Body of pancreas (tissue), 4 donors: ENCODE measurements at regions not wholly inside any gene's neighbourhood (a gene's known extent, or its start where the extent isn't known, plus 50 kb on each side); places are given as distances from the start of the nearest gene placed in this dataset.

Source experiments
- ATAC-seq: fragments of 150-250 bp; one replicate; pipeline ENCODE4 v1.9.1; 2016
- DNase-seq, 4 donors: peaks; one replicate each; pipeline ENCODE4 v3.0.0-alpha.2; 2019
- H3K27ac ChIP-seq, 4 donors: fragments of 200-600 bp; sonication (generic); 1 replicate in 3 of 4; 2 replicates in 1 of 4; pipeline versions ENCODE4 v1.5.1 to v1.6.1; 2016 to 2019; ENCODE audit warnings: mild to moderate bottlenecking in 1 of 4, mixed read lengths in 1 of 4, moderate library complexity in 1 of 4
- H3K27me3 ChIP-seq, 2 donors: fragments of 200-600 bp; sonication (generic); one replicate each; pipeline ENCODE4 v1.6.0; 2016; ENCODE audit warnings: mild to moderate bottlenecking in 1 of 2
- H3K36me3 ChIP-seq, 2 donors: fragments of 200-600 bp; sonication (generic); replicated peaks in 1 of 2; 2 replicates each; pipeline ENCODE4 v1.5.1; 2016; ENCODE audit warnings: low read depth in 2 of 2; ENCODE audit not compliant: insufficient read depth in 1 of 2
- H3K4me1 ChIP-seq: fragments of 200-600 bp; sonication (generic); one replicate; pipeline ENCODE4 v1.6.0; 2016
- H3K4me3 ChIP-seq, 2 donors: fragments of 200-600 bp; sonication (generic); 1 replicate in 1 of 2; 2 replicates in 1 of 2; pipeline ENCODE4 v1.5.1; 2016 to 2019
- H3K9me3 ChIP-seq, 3 donors: fragments of 200-600 bp; sonication (generic); 1 replicate in 2 of 3; 2 replicates in 1 of 3; pipeline ENCODE4 v1.5.1; 2016
- CTCF ChIP-seq, 7 experiments: fragments of 450-650 bp in 4 of 7; fragments of 200-600 bp in 3 of 7; sonication (generic) in 3 of 7; IDR thresholded peaks; one replicate each; pipeline ENCODE4 v1.5.1; 2016 to 2019; ENCODE audit warnings: antibody characterized with exemption in 7 of 7
- POLR2A ChIP-seq, 3 donors: fragments of 450-650 bp; IDR thresholded peaks; one replicate each; pipeline ENCODE4 v1.6.1; 2016; ENCODE audit warnings: antibody characterized with exemption in 3 of 3, mild to moderate bottlenecking in 2 of 3
- WGBS, 2 donors: methylation state at CpG; one replicate each; pipeline ENCODE4 v1.1.5; 2017; 5-methylcytosine and 5-hydroxymethylcytosine counted together
- intact Hi-C: fragments of 100-400 bp; cut with DNase I; formaldehyde crosslinking; loops from one replicate; pipeline ENCODE4 v1.15.1; 2023

- DNase-seq: no peak
Observed at GRCh38 chr10:2935647-2936386, 131.5 kb upstream of the PFKP start.

GRCh38 chr10:2933924-2934323, 133.4 kb upstream of the PFKP start:
- ATAC-seq: no peak
- H3K4me1 ChIP-seq: no peaks in the 10 kb centered on the region

More at GRCh38 chr10:2935647-2936386, 131.5 kb upstream of the PFKP start:
- Histone ChIP-seq H3K9me3 (no peaks in the 10 kb centered on the region), H3K27ac (no peak overlapping the region), H3K27me3 (no peaks in the 10 kb centered on the region), H3K36me3 (no peaks in the 10 kb centered on the region), H3K4me3 (no peak overlapping the region), H3K4me1 (no peaks in the 10 kb centered on the region)
- TF ChIP-seq CTCF (IDR thresholded peaks at IDR 0.05): no peak
- TF ChIP-seq POLR2A (IDR thresholded peaks at IDR 0.05): no peak
- intact Hi-C loops: no loop called here
- 65 to 74% methylated on average over 39 of the region's 39 CpGs for WGBS, 2 donors
- no peak for ATAC-seq

GRCh38 chr10:2933519-2933918, 133.8 kb upstream of the PFKP start:
- no peak for ATAC-seq
- WGBS, 2 donors: 34 to 41% methylated on average over 3 of the region's 3 CpGs

More at GRCh38 chr10:2933924-2934323, 133.4 kb upstream of the PFKP start:
- no peak for TF ChIP-seq POLR2A (IDR thresholded peaks at IDR 0.05)
- no peak for TF ChIP-seq CTCF (IDR thresholded peaks at IDR 0.05)
- intact Hi-C loops: no loop called here
- DNase-seq: no peak
- no peaks in the 10 kb centered on the region for H3K27me3 ChIP-seq
- no peaks in the 10 kb centered on the region for H3K36me3 ChIP-seq
- WGBS, 2 donors: 63 to 70% methylated on average over 7 of the region's 7 CpGs
- H3K4me3 ChIP-seq: no peak overlapping the region
- H3K27ac ChIP-seq: no peak overlapping the region
- no peaks in the 10 kb centered on the region for H3K9me3 ChIP-seq

GRCh38 chr10:2933071-2933470, 134.3 kb upstream of the PFKP start:
- ATAC-seq: no peak
- no peak for TF ChIP-seq POLR2A (IDR thresholded peaks at IDR 0.05)
- TF ChIP-seq CTCF (IDR thresholded peaks at IDR 0.05): no peak
- intact Hi-C loops: no loop called here

More at GRCh38 chr10:2933519-2933918, 133.8 kb upstream of the PFKP start:
- Histone ChIP-seq H3K36me3 (no peaks in the 10 kb centered on the region), H3K9me3 (no peaks in the 10 kb centered on the region), H3K27ac (no peak overlapping the region), H3K27me3 (no peaks in the 10 kb centered on the region), H3K4me1 (no peaks in the 10 kb centered on the region), H3K4me3 (no peak overlapping the region)
- DNase-seq: no peak
- intact Hi-C loops: no loop called here
- TF ChIP-seq CTCF (IDR thresholded peaks at IDR 0.05) (no peak), POLR2A (IDR thresholded peaks at IDR 0.05) (no peak)

More at GRCh38 chr10:2933071-2933470, 134.3 kb upstream of the PFKP start:
- H3K36me3 ChIP-seq: no peaks in the 10 kb centered on the region
- H3K4me1 ChIP-seq: peaks cover 3% of the 10 kb centered on the region
- H3K27me3 ChIP-seq: no peaks in the 10 kb centered on the region
- 58 to 66% methylated on average over 7 to 10 of the region's 10 CpGs for WGBS, 2 donors
- H3K27ac ChIP-seq: no peak overlapping the region
- H3K9me3 ChIP-seq: no peaks in the 10 kb centered on the region
- H3K4me3 ChIP-seq: no peak overlapping the region
- no peak for DNase-seq
